HepG2 (cell line): ENCODE measurements at regions not wholly inside any gene's neighbourhood (a gene's known extent, or its start where the extent isn't known, plus 50 kb on each side); places are given as distances from the start of the nearest gene placed in this dataset.

Experiments used
- ARNT ChIP-seq: fragments of 450-650 bp; IDR thresholded peaks from 2 replicates; pipeline ENCODE4 v1.6.1; 2017
- GABPB1 ChIP-seq: IDR thresholded peaks from 2 replicates; pipeline ENCODE4 v1.6.1; 2016; ENCODE audit warnings: mild to moderate bottlenecking, missing genetic modification reagents, moderate library complexity, missing compliant biosample characterization
- KMT2B ChIP-seq: IDR thresholded peaks from 2 replicates; pipeline ENCODE4 v1.6.1; 2016; ENCODE audit warnings: missing genetic modification reagents, missing compliant biosample characterization
- MTA3 ChIP-seq: sonication (generic); formaldehyde crosslinking; IDR thresholded peaks from 2 replicates; pipeline ENCODE4 v1.4.0; 2020; ENCODE audit warnings: missing genetic modification reagents
- POLR2A ChIP-seq, 2 experiments: IDR thresholded peaks; 2 replicates each; pipeline ENCODE4 v1.6.1; 2011; ENCODE audit warnings: low read depth in 2 of 2, low read length in 2 of 2, mild to moderate bottlenecking in 1 of 2, moderate library complexity in 1 of 2; ENCODE audit not compliant: insufficient read depth in 1 of 2
- ZBTB7A ChIP-seq: sonication (generic); formaldehyde crosslinking; IDR thresholded peaks from 2 replicates; pipeline ENCODE4 v1.8.0; 2022; ENCODE audit warnings: mild to moderate bottlenecking, missing genetic modification reagents
- ZNF253 ChIP-seq: sonication (generic); formaldehyde crosslinking; IDR thresholded peaks from 2 replicates; pipeline ENCODE4 v1.8.0; 2022; ENCODE audit warnings: mild to moderate bottlenecking, missing genetic modification reagents, borderline replicate concordance
- TF ChIP-seq, protein P1 (sequence below): sonication (generic); formaldehyde crosslinking; IDR thresholded peaks from 2 replicates; pipeline ENCODE4 v1.5.0; 2020; ENCODE audit warnings: mild to moderate bottlenecking, missing genetic modification reagents, moderate library complexity

GRCh38 chr12:91367234-91367849, 184.7 kb upstream of the DCN start:
- TF ChIP-seq MTA3 (CRISPR knock-in tag) (no peak), KMT2B (CRISPR knock-in tag) (no peak), ZNF253 (CRISPR knock-in tag) (no peak), ZBTB7A (CRISPR knock-in tag) (no peak), POLR2A (IDR thresholded peaks at IDR 0.05; ENCODE audit: insufficient read depth in 1 of 2, low read depth in 2 of 2, low read length in 2 of 2) (no peak), GABPB1 (CRISPR knock-in tag) (no peak), ARNT (no peak)
- TF ChIP-seq, protein P1, sequence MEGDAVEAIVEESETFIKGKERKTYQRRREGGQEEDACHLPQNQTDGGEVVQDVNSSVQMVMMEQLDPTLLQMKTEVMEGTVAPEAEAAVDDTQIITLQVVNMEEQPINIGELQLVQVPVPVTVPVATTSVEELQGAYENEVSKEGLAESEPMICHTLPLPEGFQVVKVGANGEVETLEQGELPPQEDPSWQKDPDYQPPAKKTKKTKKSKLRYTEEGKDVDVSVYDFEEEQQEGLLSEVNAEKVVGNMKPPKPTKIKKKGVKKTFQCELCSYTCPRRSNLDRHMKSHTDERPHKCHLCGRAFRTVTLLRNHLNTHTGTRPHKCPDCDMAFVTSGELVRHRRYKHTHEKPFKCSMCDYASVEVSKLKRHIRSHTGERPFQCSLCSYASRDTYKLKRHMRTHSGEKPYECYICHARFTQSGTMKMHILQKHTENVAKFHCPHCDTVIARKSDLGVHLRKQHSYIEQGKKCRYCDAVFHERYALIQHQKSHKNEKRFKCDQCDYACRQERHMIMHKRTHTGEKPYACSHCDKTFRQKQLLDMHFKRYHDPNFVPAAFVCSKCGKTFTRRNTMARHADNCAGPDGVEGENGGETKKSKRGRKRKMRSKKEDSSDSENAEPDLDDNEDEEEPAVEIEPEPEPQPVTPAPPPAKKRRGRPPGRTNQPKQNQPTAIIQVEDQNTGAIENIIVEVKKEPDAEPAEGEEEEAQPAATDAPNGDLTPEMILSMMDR (CRISPR knock-in tag): no peak
